ENCODE measurements at regions not wholly inside any gene's neighbourhood (a gene's known extent, or its start where the extent isn't known, plus 50 kb on each side); places are given as distances from the start of the nearest gene placed in this dataset.

GRCh38 chr2:15735484-15736326, 144.0 kb downstream of the DDX1 start:
- no peak for DNase-seq

- DNase-seq = no peak
Measured at GRCh38 chr2:15736396-15737180, 144.9 kb downstream of the DDX1 start.

GRCh38 chr2:15737314-15738224, 145.9 kb downstream of the DDX1 start:
- no peak for DNase-seq

GRCh38 chr2:15738225-15738546, 146.5 kb downstream of the DDX1 start:
- no peak for DNase-seq

GRCh38 chr2:15738943-15739342, 147.3 kb downstream of the DDX1 start:
- no peak for DNase-seq

GRCh38 chr2:15744820-15745219, 153.2 kb downstream of the DDX1 start:
- no peak for DNase-seq

GRCh38 chr2:15745350-15745749, 153.7 kb downstream of the DDX1 start:
- no peak for DNase-seq

- no peak for DNase-seq
Measured at GRCh38 chr2:15745907-15746702, 154.4 kb downstream of the DDX1 start.

GRCh38 chr2:15746703-15747550, 155.3 kb downstream of the DDX1 start:
- no peak for DNase-seq

- no peak for DNase-seq
Measured at GRCh38 chr2:15747603-15748471, 156.2 kb downstream of the DDX1 start.

- DNase-seq = no peak
Measured at GRCh38 chr2:15748736-15749323, 157.2 kb downstream of the DDX1 start.

- DNase-seq = no peak
Measured at GRCh38 chr2:15749460-15750432, 158.1 kb downstream of the DDX1 start.

- no peak for DNase-seq
Measured at GRCh38 chr2:15750433-15750814, 158.8 kb downstream of the DDX1 start.

GRCh38 chr2:15750822-15751329, 159.2 kb downstream of the DDX1 start:
- DNase-seq = no peak

GRCh38 chr2:15751477-15751876, 159.8 kb downstream of the DDX1 start:
- no peak for DNase-seq

GRCh38 chr2:15752552-15753232, 161.0 kb downstream of the DDX1 start:
- DNase-seq = no peak

- DNase-seq = no peak
Measured at GRCh38 chr2:15753233-15753798, 161.6 kb downstream of the DDX1 start.
